Breast epithelium (tissue), 4 donors: ENCODE measurements at regions not wholly inside any gene's neighbourhood (a gene's known extent, or its start where the extent isn't known, plus 50 kb on each side); places are given as distances from the start of the nearest gene placed in this dataset.

Experiments
- DNase-seq, 2 donors: peaks; one replicate each; pipeline ENCODE4 v3.0.0-alpha.2; 2019; ENCODE audit warnings: low spot score in 2 of 2
- H3K27ac ChIP-seq, 2 donors: fragments of 200-600 bp; sonication (generic) in 1 of 2; one replicate each; pipeline ENCODE4 v1.5.1; 2016 to 2019; ENCODE audit warnings: mild to moderate bottlenecking in 1 of 2
- H3K27me3 ChIP-seq, 2 donors: fragments of 200-600 bp; sonication (generic) in 1 of 2; one replicate each; pipeline versions ENCODE4 v1.5.1 to v1.6.0; 2017 to 2019; ENCODE audit warnings: control low read depth in 1 of 2, mild to moderate bottlenecking in 1 of 2
- H3K36me3 ChIP-seq: fragments of 200-600 bp; one replicate; pipeline ENCODE4 v1.5.1; 2019
- H3K4me1 ChIP-seq, 2 donors: fragments of 200-600 bp; sonication (generic); one replicate each; pipeline ENCODE4 v1.5.1; 2016 to 2019; ENCODE audit warnings: control low read depth in 1 of 2
- H3K4me3 ChIP-seq, 3 donors: fragments of 200-600 bp; sonication (generic); 1 replicate in 2 of 3; 2 replicates in 1 of 3; pipeline ENCODE4 v1.5.1; 2016 to 2019; ENCODE audit warnings: mild to moderate bottlenecking in 3 of 3, moderate library complexity in 2 of 3
- H3K9me3 ChIP-seq, 2 donors: fragments of 200-600 bp; sonication (generic) in 1 of 2; one replicate each; pipeline ENCODE4 v1.5.1; 2016 to 2019; ENCODE audit warnings: control low read depth in 1 of 2
- POLR2A ChIP-seq: fragments of 450-650 bp; IDR thresholded peaks from one replicate; pipeline ENCODE4 v1.6.1; 2016; ENCODE audit warnings: antibody characterized with exemption, mild to moderate bottlenecking, moderate library complexity
- POLR2AphosphoS5 ChIP-seq, 3 donors: sonication (generic); formaldehyde crosslinking; IDR thresholded peaks; one replicate each; pipeline ENCODE4 v1.6.1; 2017; ENCODE audit warnings: antibody characterized with exemption in 3 of 3
- intact Hi-C: fragments of 100-400 bp; cut with DNase I; formaldehyde crosslinking; loops from one replicate; pipeline ENCODE4 v1.15.1; 2023; ENCODE audit warnings: low total_unique reads
- TF ChIP-seq, protein P1 (sequence below), 3 donors: fragments of 450-650 bp; IDR thresholded peaks; one replicate each; pipeline ENCODE4 v1.5.1; 2016 to 2017; ENCODE audit warnings: antibody characterized with exemption in 3 of 3, mild to moderate bottlenecking in 3 of 3, moderate library complexity in 3 of 3

DNA sequence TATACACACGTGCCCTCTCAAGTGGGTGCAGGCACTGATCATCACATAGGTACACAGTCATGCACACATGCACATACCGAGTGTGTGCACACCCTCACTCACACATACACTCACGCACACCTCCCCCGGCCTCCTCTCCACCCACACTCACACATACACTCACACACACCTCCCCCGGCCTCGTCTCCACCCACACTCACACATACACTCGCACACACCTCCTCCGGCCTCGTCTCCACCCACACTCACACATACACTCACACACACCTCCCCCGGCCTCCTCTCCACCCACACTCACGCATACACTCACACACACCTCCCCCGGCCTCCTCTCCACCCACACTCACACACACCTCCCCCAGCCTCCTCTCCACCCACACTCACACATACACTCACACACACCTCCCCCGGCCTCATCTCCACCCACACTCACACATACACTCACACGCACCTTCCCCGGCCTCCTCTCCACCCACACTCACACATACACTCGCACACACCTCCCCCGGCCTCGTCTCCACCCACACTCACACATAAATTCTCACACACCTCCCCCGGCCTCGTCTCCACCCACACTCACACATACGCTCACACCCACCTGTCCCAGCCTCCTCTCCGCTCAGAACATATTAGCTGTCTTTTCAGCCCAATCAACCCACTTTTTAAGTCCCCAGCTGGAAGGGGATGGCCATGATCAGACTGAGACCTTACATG is 105.2 kb upstream of the VSTM2B start:
- TF ChIP-seq POLR2A (no peak), POLR2AphosphoS5 (IDR thresholded peaks at IDR 0.05) (no peak)
- TF ChIP-seq, protein P1, sequence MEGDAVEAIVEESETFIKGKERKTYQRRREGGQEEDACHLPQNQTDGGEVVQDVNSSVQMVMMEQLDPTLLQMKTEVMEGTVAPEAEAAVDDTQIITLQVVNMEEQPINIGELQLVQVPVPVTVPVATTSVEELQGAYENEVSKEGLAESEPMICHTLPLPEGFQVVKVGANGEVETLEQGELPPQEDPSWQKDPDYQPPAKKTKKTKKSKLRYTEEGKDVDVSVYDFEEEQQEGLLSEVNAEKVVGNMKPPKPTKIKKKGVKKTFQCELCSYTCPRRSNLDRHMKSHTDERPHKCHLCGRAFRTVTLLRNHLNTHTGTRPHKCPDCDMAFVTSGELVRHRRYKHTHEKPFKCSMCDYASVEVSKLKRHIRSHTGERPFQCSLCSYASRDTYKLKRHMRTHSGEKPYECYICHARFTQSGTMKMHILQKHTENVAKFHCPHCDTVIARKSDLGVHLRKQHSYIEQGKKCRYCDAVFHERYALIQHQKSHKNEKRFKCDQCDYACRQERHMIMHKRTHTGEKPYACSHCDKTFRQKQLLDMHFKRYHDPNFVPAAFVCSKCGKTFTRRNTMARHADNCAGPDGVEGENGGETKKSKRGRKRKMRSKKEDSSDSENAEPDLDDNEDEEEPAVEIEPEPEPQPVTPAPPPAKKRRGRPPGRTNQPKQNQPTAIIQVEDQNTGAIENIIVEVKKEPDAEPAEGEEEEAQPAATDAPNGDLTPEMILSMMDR (IDR thresholded peaks at IDR 0.05), result no peak
- Histone ChIP-seq H3K27ac (no peak overlapping the region), H3K9me3 (peaks cover 0 to 8% of the 10 kb centered on the region in 2 donors), H3K4me1 (no peaks in the 10 kb centered on the region), H3K36me3 (no peaks in the 10 kb centered on the region), H3K27me3 (peaks cover 0 to 14% of the 10 kb centered on the region in 2 donors), H3K4me3 (no peak overlapping the region)
- intact Hi-C loops, result no loop called here
- no peak for DNase-seq

DNA sequence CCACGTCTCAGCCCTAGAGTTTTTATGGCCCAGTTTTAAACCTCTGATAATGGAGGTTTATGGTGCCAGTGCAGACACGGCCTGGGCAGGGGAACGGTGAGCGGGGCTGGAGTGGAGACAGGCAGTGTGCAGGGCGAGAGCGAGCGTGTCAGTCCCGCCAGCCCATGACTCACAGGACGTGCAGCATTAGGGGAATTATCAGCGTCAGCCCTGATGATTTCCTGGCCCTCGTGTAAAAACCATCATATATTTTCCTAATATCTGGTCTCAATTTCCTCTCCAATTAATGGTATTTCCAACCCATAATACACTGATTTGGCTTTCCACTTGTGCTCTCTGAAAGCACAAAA is 104.6 kb upstream of the VSTM2B start:
- H3K4me1 ChIP-seq, result no peaks in the 10 kb centered on the region
- H3K9me3 ChIP-seq, result peaks cover 0 to 8% of the 10 kb centered on the region in 2 donors
- H3K27ac ChIP-seq, result no peak overlapping the region
- no peak for DNase-seq
- no peak overlapping the region for H3K4me3 ChIP-seq
- peaks cover 0 to 18% of the 10 kb centered on the region in 2 donors for H3K27me3 ChIP-seq
- no peak for TF ChIP-seq POLR2AphosphoS5 (IDR thresholded peaks at IDR 0.05)
- TF ChIP-seq, protein P1 (IDR thresholded peaks at IDR 0.05), result no peak
- TF ChIP-seq POLR2A, result no peak
- no peaks in the 10 kb centered on the region for H3K36me3 ChIP-seq
- intact Hi-C loops, result no loop called here

DNA sequence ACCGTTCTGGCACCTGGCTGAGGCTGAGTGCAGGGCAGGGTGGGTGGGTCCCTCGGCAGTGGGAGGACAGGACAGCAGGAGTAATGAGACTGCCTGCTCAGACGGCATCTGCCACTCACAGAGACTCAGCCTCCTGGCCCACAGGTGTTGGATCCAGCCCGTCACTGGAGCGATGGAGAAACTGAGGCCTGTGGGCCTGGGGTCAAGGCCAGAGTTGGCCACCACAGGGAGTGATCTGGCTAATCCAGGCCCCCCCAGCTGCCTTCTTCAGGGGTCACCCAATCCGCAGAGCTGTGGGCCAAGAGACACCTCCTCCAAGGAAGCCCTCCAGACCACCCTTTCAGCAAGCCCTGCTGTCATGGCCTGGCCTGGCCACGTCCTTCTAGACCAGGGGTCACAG is 103.7 kb upstream of the VSTM2B start:
- Histone ChIP-seq H3K4me3 (no peak overlapping the region), H3K4me1 (no peaks in the 10 kb centered on the region), H3K27ac (no peak overlapping the region), H3K36me3 (no peaks in the 10 kb centered on the region), H3K9me3 (peaks cover 0 to 12% of the 10 kb centered on the region in 2 donors), H3K27me3 (peaks cover 0 to 16% of the 10 kb centered on the region in 2 donors)
- DNase-seq, result no peak
- intact Hi-C loops, result no loop called here
- TF ChIP-seq, protein P1 (IDR thresholded peaks at IDR 0.05), result no peak
- TF ChIP-seq POLR2A (no peak), POLR2AphosphoS5 (IDR thresholded peaks at IDR 0.05) (no peak)

DNA sequence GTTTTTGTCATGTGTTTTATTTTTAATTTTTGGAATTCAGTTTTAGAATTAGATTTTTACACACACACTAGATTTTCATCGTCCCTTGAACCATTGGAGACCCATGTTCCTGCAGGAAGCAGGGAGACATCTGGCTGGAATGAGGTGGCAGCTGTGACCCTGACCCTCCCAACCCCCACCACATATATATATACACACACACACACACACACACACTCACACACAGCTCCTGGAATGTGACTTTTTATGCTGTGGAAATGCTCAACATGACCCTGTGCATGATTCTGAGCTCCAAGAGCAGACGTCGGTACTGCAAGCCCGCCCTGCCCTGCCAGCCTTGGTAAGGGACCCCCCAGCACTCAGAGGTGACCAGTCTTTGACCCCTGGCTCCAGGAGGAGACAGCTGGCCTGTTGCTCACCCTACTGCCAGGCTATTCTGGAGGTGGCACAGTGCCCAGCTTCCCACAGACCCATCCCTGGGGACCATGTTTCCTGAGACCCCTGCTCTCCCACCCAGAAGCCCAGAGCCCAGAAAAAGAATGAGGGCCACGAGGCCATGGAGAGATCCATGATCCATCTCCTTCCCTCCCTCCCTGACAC is 103.2 kb upstream of the VSTM2B start:
- no peak for TF ChIP-seq POLR2AphosphoS5 (IDR thresholded peaks at IDR 0.05)
- TF ChIP-seq, protein P1 (IDR thresholded peaks at IDR 0.05), result no peak
- no peak for TF ChIP-seq POLR2A
- peaks cover 0 to 10% of the 10 kb centered on the region in 2 donors for H3K27me3 ChIP-seq
- no peak for DNase-seq
- peaks cover 0 to 14% of the 10 kb centered on the region in 2 donors for H3K9me3 ChIP-seq
- no peaks in the 10 kb centered on the region for H3K4me1 ChIP-seq
- H3K4me3 ChIP-seq, result no peak overlapping the region
- H3K27ac ChIP-seq, result no peak overlapping the region
- no peaks in the 10 kb centered on the region for H3K36me3 ChIP-seq
- intact Hi-C loops, result no loop called here

DNA sequence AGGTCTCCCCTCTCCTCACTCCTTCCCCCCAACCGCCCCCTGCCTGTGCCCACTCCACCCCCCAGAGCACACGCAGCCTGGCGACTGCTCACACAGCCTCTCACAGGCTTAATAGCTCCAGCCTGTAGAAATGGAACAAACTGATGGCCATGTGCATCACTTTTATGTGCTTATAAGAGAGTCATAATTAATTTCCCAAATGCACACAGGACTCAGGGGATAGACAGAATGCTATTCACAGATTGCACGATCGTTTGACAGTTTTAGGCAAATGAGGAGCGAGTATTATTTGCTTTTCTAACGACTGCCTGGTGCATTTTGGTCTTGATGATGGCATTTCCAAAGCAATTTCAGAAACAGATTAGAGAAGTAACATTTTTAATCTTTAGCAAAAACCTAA is 97.7 kb upstream of the VSTM2B start:
- TF ChIP-seq, protein P1 (IDR thresholded peaks at IDR 0.05), result no peak
- TF ChIP-seq POLR2AphosphoS5 (IDR thresholded peaks at IDR 0.05), result no peak
- no peak for TF ChIP-seq POLR2A
- DNase-seq, result no peak
- Histone ChIP-seq H3K4me3 (no peak overlapping the region), H3K27me3 (peaks cover 0 to 14% of the 10 kb centered on the region in 2 donors), H3K4me1 (no peaks in the 10 kb centered on the region), H3K36me3 (no peaks in the 10 kb centered on the region), H3K27ac (no peak overlapping the region), H3K9me3 (peaks cover 0 to 14% of the 10 kb centered on the region in 2 donors)
- intact Hi-C loops, result loop anchor here (2.0 kb wide), 1 partner anchor 59 kb away; no protein-coding TSS in a partner anchor
